ENCODE measurements at regions not wholly inside any gene's neighbourhood (a gene's known extent, or its start where the extent isn't known, plus 50 kb on each side); places are given as distances from the start of the nearest gene placed in this dataset.

DNA sequence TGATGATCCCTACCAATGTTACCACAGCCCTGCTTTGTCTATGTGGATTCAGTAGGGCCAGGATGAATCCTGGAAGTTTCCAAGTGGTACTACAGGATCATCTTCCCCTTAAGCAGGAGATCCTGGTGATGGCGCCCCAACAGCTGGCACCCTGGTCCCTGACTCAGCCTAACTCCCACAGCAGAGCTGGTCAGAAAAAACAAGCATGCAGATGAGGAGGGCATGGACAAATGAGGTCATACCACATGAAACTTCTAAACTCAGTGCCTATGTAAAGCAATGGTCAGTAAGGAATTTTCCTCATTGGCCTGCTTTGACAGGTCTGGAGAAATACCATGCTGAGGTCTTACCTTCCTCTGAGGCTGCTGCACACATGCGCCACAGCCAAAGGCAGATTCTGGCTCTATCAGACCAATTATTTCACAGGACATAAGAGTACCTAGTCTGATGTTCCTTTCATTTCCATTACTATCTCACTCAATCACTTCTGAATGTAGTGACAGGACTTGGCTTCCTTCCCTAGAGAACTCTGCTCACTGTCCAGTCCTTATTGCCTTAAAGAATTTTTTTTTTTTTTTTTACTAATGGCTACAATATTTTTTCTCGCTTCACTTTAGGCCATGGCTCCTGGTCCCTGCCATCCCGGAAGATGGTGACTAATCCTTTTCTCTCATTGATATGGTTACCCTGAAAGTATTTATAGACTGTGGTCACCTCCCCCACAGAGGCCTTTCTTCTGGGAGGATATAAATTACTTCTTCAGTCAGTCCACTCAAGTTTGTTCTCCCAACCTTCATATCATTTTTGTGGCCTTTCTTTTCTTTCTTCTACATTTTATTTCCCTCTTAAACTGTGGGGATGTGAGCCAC is 525.2 kb upstream of the PSMD7 start:
- Histone ChIP-seq H3K36me3 (no peaks in the 10 kb centered on the region), H3K4me3 (no peak overlapping the region), H3K4me1 (no peaks in the 10 kb centered on the region), H3K27me3 (no peaks in the 10 kb centered on the region), H3K27ac (no peak overlapping the region), H3K9me3 (no peaks in the 10 kb centered on the region)
- TF ChIP-seq CTCF (IDR thresholded peaks at IDR 0.05): no peak
- no peak for TF ChIP-seq POLR2A (IDR thresholded peaks at IDR 0.05)
- no peak for DNase-seq

DNA sequence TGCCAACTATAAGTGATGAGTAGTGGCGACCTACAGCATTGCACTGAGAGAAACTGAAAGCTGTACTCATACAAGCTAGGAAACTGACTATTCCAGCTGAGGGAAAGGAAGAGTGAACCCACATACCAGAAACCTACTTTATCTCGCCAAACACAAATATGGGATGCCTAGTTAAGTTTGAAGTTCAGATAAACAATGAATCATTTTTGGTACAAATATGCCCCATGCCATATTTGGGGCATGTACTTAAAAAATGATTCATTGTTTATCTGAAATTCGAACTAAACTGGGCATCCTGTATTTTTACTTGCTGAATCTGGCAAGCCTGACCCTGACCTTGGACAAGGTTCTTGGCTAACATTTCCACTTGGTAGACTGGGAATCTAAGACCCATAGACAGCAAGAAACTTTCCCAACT is 527.8 kb upstream of the PSMD7 start:
- no peaks in the 10 kb centered on the region for H3K27me3 ChIP-seq
- DNase-seq: no peak
- no peaks in the 10 kb centered on the region for H3K4me1 ChIP-seq
- TF ChIP-seq CTCF (IDR thresholded peaks at IDR 0.05): no peak
- TF ChIP-seq POLR2A (IDR thresholded peaks at IDR 0.05): no peak
- H3K4me3 ChIP-seq: no peak overlapping the region
- no peaks in the 10 kb centered on the region for H3K9me3 ChIP-seq
- H3K27ac ChIP-seq: no peak overlapping the region
- no peaks in the 10 kb centered on the region for H3K36me3 ChIP-seq

DNA sequence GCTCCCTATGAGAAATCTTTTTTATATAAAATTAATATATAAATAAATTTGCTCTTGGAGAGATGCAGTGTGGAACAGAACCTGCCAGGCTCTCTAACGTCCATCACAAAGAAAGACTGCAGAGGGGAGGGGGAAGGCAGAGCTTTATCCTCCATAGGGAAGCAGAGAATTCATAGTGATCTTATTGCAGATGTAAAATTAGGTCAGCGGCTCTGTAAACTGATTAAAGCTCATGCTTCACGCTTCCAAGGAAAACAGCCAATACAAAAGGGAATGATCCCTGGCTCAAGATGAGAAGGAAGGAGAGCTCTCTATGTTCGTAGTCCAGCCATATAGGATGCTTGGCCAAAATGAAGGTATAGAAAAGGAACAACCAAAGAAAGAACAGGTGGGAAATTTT is 532.3 kb upstream of the PSMD7 start:
- no peak overlapping the region for H3K4me3 ChIP-seq
- H3K4me1 ChIP-seq: no peaks in the 10 kb centered on the region
- H3K27me3 ChIP-seq: no peaks in the 10 kb centered on the region
- TF ChIP-seq POLR2A (IDR thresholded peaks at IDR 0.05): no peak
- no peaks in the 10 kb centered on the region for H3K36me3 ChIP-seq
- DNase-seq: no peak
- no peaks in the 10 kb centered on the region for H3K9me3 ChIP-seq
- no peak overlapping the region for H3K27ac ChIP-seq

DNA sequence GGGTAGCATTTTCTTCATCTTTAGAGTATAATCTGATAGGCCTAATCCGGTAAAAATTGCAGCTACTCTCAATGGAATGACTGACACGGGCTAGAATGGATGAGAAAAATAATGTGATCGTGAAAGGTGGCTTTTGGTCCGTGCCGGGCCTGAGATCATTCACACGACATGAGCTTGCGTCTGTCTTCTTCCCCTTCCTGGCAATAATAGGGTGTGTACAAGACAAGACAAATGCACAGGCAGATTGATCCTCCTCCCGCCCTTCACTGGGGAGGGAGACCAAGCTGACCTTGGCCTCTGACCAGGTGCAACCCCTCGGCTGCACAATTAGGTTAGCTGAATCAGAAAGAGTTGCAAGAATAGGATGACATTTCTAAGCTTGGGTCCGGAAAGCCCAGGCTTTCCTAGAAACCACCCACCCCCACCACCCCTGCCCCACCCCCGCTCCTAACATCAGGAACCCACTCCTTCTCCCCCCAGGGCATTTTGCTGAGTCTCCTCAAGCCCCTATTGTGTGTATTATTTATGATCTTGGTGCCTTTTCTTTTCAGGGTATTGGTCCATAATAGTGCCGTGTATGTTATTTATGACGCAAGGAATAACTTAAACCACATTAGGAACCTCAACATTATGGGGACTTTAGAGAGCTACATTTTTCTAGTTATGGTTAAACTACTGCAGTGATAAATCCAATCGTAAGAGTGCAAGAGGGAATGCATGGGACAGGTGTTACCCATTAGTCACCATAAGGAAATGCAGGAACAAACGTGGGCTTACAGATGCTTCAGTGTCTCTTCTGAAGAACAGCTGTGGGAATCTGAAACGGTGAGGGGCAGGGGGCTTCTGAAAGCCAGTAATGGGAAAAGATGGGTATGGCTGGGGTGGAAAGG is 540.1 kb upstream of the PSMD7 start:
- H3K27me3 ChIP-seq: no peaks in the 10 kb centered on the region
- H3K27ac ChIP-seq: no peak overlapping the region
- no peak overlapping the region for H3K4me3 ChIP-seq
- DNase-seq: no peak
- no peaks in the 10 kb centered on the region for H3K9me3 ChIP-seq
- no peaks in the 10 kb centered on the region for H3K4me1 ChIP-seq
- no peaks in the 10 kb centered on the region for H3K36me3 ChIP-seq
- TF ChIP-seq POLR2A (IDR thresholded peaks at IDR 0.05) (no peak), CTCF (IDR thresholded peaks at IDR 0.05) (no peak)

DNA sequence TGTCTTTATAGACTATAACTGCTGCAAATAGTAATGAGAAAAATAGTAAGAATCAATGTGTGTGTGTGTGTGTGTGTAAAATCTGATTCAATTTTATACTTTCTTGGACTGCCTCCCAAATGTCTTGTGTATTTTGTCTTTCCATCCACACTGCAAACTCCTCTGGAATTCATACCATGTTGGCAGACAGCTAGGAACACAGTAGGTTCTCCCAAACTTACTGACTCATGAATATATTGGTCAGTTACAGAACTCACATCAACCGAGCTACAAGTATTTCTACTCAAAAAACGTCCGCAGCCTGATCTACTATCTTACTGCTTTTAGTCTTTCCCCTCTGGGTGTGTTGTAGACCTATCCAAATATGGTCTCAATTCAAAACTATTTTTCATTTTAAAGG is 542.7 kb upstream of the PSMD7 start:
- H3K27ac ChIP-seq: no peak overlapping the region
- TF ChIP-seq POLR2A (IDR thresholded peaks at IDR 0.05) (no peak), CTCF (IDR thresholded peaks at IDR 0.05) (no peak)
- no peaks in the 10 kb centered on the region for H3K27me3 ChIP-seq
- H3K4me1 ChIP-seq: no peaks in the 10 kb centered on the region
- H3K36me3 ChIP-seq: no peaks in the 10 kb centered on the region
- DNase-seq: no peak
- no peaks in the 10 kb centered on the region for H3K9me3 ChIP-seq
- no peak overlapping the region for H3K4me3 ChIP-seq

- no peak overlapping the region for H3K27ac ChIP-seq
- no peaks in the 10 kb centered on the region for H3K27me3 ChIP-seq
- H3K4me3 ChIP-seq: no peak overlapping the region
- no peaks in the 10 kb centered on the region for H3K9me3 ChIP-seq
- H3K36me3 ChIP-seq: no peaks in the 10 kb centered on the region
- DNase-seq: no peak
- no peaks in the 10 kb centered on the region for H3K4me1 ChIP-seq
- TF ChIP-seq CTCF (IDR thresholded peaks at IDR 0.05) (no peak), POLR2A (IDR thresholded peaks at IDR 0.05) (no peak)
Measured at GRCh38 chr16:73750639-73751038, 546.0 kb upstream of the PSMD7 start.
